ENCODE measurements at regions not wholly inside any gene's neighbourhood (a gene's known extent, or its start where the extent isn't known, plus 50 kb on each side); places are given as distances from the start of the nearest gene placed in this dataset.

DNA sequence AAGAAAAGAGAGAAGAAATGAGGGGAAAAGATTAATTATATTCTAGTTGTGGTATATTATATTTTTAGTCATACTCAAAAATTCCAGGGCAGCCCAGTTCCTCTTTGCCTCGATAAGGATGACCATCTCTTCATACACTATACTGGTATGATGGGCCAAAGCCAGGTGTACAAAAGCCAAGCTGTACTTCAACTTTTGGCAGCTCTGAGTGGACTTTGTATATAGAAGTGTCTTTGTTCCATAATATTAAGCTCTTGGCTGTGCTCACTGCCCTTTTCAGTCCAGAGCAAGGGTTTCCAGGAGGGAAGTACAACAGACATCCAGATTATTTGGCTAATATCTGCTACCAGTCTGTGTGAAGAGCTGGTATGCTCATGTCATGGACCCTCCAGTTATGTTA is 934.3 kb upstream of the CDH10 start (continued):
- TF ChIP-seq, protein P1, sequence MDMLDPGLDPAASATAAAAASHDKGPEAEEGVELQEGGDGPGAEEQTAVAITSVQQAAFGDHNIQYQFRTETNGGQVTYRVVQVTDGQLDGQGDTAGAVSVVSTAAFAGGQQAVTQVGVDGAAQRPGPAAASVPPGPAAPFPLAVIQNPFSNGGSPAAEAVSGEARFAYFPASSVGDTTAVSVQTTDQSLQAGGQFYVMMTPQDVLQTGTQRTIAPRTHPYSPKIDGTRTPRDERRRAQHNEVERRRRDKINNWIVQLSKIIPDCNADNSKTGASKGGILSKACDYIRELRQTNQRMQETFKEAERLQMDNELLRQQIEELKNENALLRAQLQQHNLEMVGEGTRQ (IDR thresholded peaks at IDR 0.05; ENCODE audit: low read length), result no peak
- no peak for TF ChIP-seq BACH1 (IDR thresholded peaks at IDR 0.05; ENCODE audit: low read length)
- TF ChIP-seq GTF2F1 (IDR thresholded peaks at IDR 0.05; ENCODE audit: borderline replicate concordance, low read depth, low read length), result no peak
- TF ChIP-seq HDAC6 (IDR thresholded peaks at IDR 0.05; ENCODE audit: low read depth, low read length), result no peak
- TF ChIP-seq CREB1 (IDR thresholded peaks at IDR 0.05), result no peak

Data from H1 (cell line).